A549 (cell line): ENCODE measurements at regions not wholly inside any gene's neighbourhood (a gene's known extent, or its start where the extent isn't known, plus 50 kb on each side); places are given as distances from the start of the nearest gene placed in this dataset.

Experiments
- ATAC-seq, 2 experiments: fragments of 200-7000 bp in 1 of 2; fragments of >200 bp in 1 of 2; cut with Nextera tagmentation in 1 of 2; cut with Tn5 transposase in 1 of 2; 3 replicates each; pipeline versions ENCODE4 v1.8.0 to v1.9.1; 2018 to 2020; ENCODE audit warnings: mild to moderate bottlenecking in 1 of 2, moderate library complexity in 1 of 2
- CTCF ChIA-PET: fragments of 300-600 bp; sonication (Branson Sonifier 250); formaldehyde crosslinking; extraction: SDS; loops from one replicate; lab custom pipeline; 2021; ENCODE audit warnings: antibody characterized with exemption, inconsistent platforms; lab: Yijun Ruan, JAX
- POLR2A ChIA-PET: fragments of 350-600 bp; formaldehyde crosslinking; extraction: SDS; loops from one replicate; lab custom pipeline; 2021; ENCODE audit warnings: antibody characterized with exemption, inconsistent platforms; lab: Yijun Ruan, JAX
- DNase-seq, 2 experiments: peaks; one replicate each; pipeline versions ENCODE4 v3.0.0 to v3.0.0-alpha.2; 2011 to 2016; ENCODE audit warnings: low read depth in 1 of 2, low spot score in 1 of 2
- FAIRE-seq: peaks from 2 replicates; lab custom pipeline; 2011; peaks lifted over from hg19 to GRCh38; lab: Jason Lieb, UNC
- H3K27ac ChIP-seq, 2 experiments: fragments of >200 bp; sonication (Bioruptor Twin); formaldehyde crosslinking; 3 replicates each; pipeline ENCODE4 v1.5.1; 2016 to 2017
- H3K4me1 ChIP-seq: fragments of >200 bp; sonication (Bioruptor Twin); formaldehyde crosslinking; 3 replicates; pipeline ENCODE4 v1.6.1; 2016
- H3K4me2 ChIP-seq: fragments of >200 bp; sonication (Bioruptor Twin); formaldehyde crosslinking; 3 replicates; pipeline ENCODE4 v1.6.1; 2016
- H3K4me3 ChIP-seq: fragments of >200 bp; sonication (Bioruptor Twin); formaldehyde crosslinking; 3 replicates; pipeline ENCODE4 v1.5.1; 2016
- H3K9me3 ChIP-seq: fragments of >200 bp; sonication (Bioruptor Twin); formaldehyde crosslinking; 3 replicates; pipeline ENCODE4 v1.6.1; 2016
- ATOH8 ChIP-seq: fragments of 250-450 bp; sonication (Bioruptor Pico); IDR thresholded peaks from 2 replicates; pipeline ENCODE4 v1.5.0; 2020; ENCODE audit warnings: low read depth, mild to moderate bottlenecking, moderate library complexity
- CHD4 ChIP-seq: fragments of 200-600 bp; sonication (generic); IDR thresholded peaks from 2 replicates; pipeline ENCODE4 v1.6.1; 2016; ENCODE audit warnings: antibody characterized with exemption, mild to moderate bottlenecking, borderline replicate concordance
- CTCF ChIP-seq: fragments of >200 bp; sonication (Bioruptor Twin); formaldehyde crosslinking; IDR thresholded peaks from 3 replicates; pipeline ENCODE4 v1.5.1; 2016
- ELK1 ChIP-seq: fragments of 150-350 bp; IDR thresholded peaks from 2 replicates; pipeline ENCODE4 v1.6.1; 2014; ENCODE audit warnings: low read depth, mild to moderate bottlenecking, low read length
- FOSB ChIP-seq: fragments of 250-450 bp; sonication (Bioruptor Pico); IDR thresholded peaks from 2 replicates; pipeline ENCODE4 v1.5.0; 2020; ENCODE audit warnings: mild to moderate bottlenecking, moderate library complexity
- GATA3 ChIP-seq: IDR thresholded peaks from 2 replicates; pipeline ENCODE4 v1.6.1; 2012; ENCODE audit warnings: borderline replicate concordance
- HOXB5 ChIP-seq: fragments of 250-450 bp; sonication (Bioruptor Pico); IDR thresholded peaks from 2 replicates; pipeline ENCODE4 v1.5.0; 2020; ENCODE audit warnings: mild to moderate bottlenecking, moderate library complexity
- JUN ChIP-seq, 2 experiments: fragments of >200 bp; sonication (Bioruptor Twin); formaldehyde crosslinking; IDR thresholded peaks; 2 replicates in 1 of 2; 3 replicates in 1 of 2; pipeline ENCODE4 v1.6.1; 2016 to 2017
- MAFK ChIP-seq: fragments of 450-650 bp; IDR thresholded peaks from 2 replicates; pipeline ENCODE4 v1.6.1; 2014; ENCODE audit not compliant: partially characterized antibody
- MAX ChIP-seq: IDR thresholded peaks from 2 replicates; pipeline ENCODE4 v1.6.1; 2012
- MAZ ChIP-seq: fragments of 150-350 bp; IDR thresholded peaks from 2 replicates; pipeline ENCODE4 v1.6.1; 2014; ENCODE audit warnings: antibody characterized with exemption, low read depth, low read length, borderline replicate concordance
- MYC ChIP-seq: IDR thresholded peaks from 2 replicates; pipeline ENCODE4 v1.6.1; 2012; ENCODE audit warnings: mild to moderate bottlenecking, inconsistent platforms, low read length, improper control_type of control experiment, borderline replicate concordance
- NPAS2 ChIP-seq: fragments of 250-450 bp; sonication (Bioruptor Pico); IDR thresholded peaks from 2 replicates; pipeline ENCODE4 v1.8.0; 2022; ENCODE audit warnings: mild to moderate bottlenecking, moderate library complexity, borderline replicate concordance
- PBX3 ChIP-seq: IDR thresholded peaks from 2 replicates; pipeline ENCODE4 v1.6.1; 2012
- RAD21 ChIP-seq, 2 experiments: fragments of >200 bp in 1 of 2; sonication (Bioruptor Twin) in 1 of 2; formaldehyde crosslinking in 1 of 2; IDR thresholded peaks in 1 of 2; conservative IDR thresholded peaks in 1 of 2; 2 replicates in 1 of 2; 3 replicates in 1 of 2; pipeline ENCODE4 v1.6.1; 2012 to 2018; ENCODE audit warnings: inconsistent platforms in 1 of 2
- REST ChIP-seq: fragments of 200-600 bp; sonication (generic); IDR thresholded peaks from 2 replicates; pipeline ENCODE4 v1.6.1; 2016; ENCODE audit warnings: antibody characterized with exemption, mild to moderate bottlenecking, moderate library complexity
- TP53 ChIP-seq: fragments of 250-450 bp; sonication (Bioruptor Pico); IDR thresholded peaks from 2 replicates; pipeline ENCODE4 v1.5.0; 2021; ENCODE audit warnings: mild to moderate bottlenecking, moderate library complexity
- USF2 ChIP-seq: fragments of 450-650 bp; IDR thresholded peaks from 2 replicates; pipeline ENCODE4 v1.6.1; 2014; ENCODE audit warnings: antibody characterized with exemption
- ZFP36 ChIP-seq: fragments of 450-650 bp; IDR thresholded peaks from 2 replicates; pipeline ENCODE4 v1.6.1; 2014; ENCODE audit warnings: borderline replicate concordance; ENCODE audit not compliant: partially characterized antibody
- WGBS: methylation state at CpG from one replicate; pipeline ENCODE4 v1.1.6; 2017; ENCODE audit errors: missing lambda C conversion rate; 5-methylcytosine and 5-hydroxymethylcytosine counted together

- DNase-seq (no peak), ATAC-seq (no peak), FAIRE-seq (no peak)
- H3K4me2 ChIP-seq, result no peak overlapping the region
- H3K9me3 ChIP-seq, result no peaks in the 10 kb centered on the region
- WGBS, result 53% methylated on average over 1 of the region's 1 CpG
- POLR2A ChIA-PET, result no interaction called here
- no peak overlapping the region for H3K27ac ChIP-seq
- CTCF ChIA-PET, result no interaction called here
- TF ChIP-seq CTCF (no peak), MYC (no peak), MAX (no peak), REST (no peak), USF2 (no peak), HOXB5 (CRISPR knock-in tag) (no peak), FOSB (CRISPR knock-in tag) (no peak), ELK1 (no peak), CHD4 (no peak), ATOH8 (no peak), RAD21 (conservative IDR thresholded peaks at IDR 0.05 in 1 of 2, IDR thresholded peaks at IDR 0.05 in 1 of 2) (no peak), TP53 (no peak), PBX3 (no peak), NPAS2 (no peak), ZFP36 (no peak), MAZ (no peak), GATA3 (no peak), JUN (IDR thresholded peaks at IDR 0.05) (no peak), MAFK (no peak)
- H3K4me3 ChIP-seq, result no peak overlapping the region
- no peaks in the 10 kb centered on the region for H3K4me1 ChIP-seq
These were observed 52.0 kb upstream of the GDNF start for GRCh38 chr5:37891832-37892231.
